Astrocyte (in vitro differentiated cells and primary cell): ENCODE measurements at regions not wholly inside any gene's neighbourhood (a gene's known extent, or its start where the extent isn't known, plus 50 kb on each side); places are given as distances from the start of the nearest gene placed in this dataset.

Experiments used
- DNase-seq: peaks from one replicate; pipeline ENCODE4 v3.0.0-alpha.2; 2010; ENCODE audit warnings: low read depth
- FAIRE-seq: peaks from 2 replicates; lab custom pipeline; 2011; peaks lifted over from hg19 to GRCh38; lab: Jason Lieb, UNC
- H2AFZ ChIP-seq: 2 replicates; pipeline ENCODE4 v1.6.0; 2012; ENCODE audit warnings: low read depth, low read length, inconsistent platforms
- H3K27ac ChIP-seq: 2 replicates; pipeline ENCODE4 v1.5.1; 2011; ENCODE audit warnings: low read depth, low read length, inconsistent platforms
- H3K27me3 ChIP-seq: 2 replicates; pipeline ENCODE4 v1.6.0; 2011; ENCODE audit warnings: low read length, inconsistent platforms; ENCODE audit not compliant: insufficient read depth
- H3K36me3 ChIP-seq: 2 replicates; pipeline ENCODE4 v1.5.1; 2011; ENCODE audit warnings: low read length, inconsistent platforms; ENCODE audit not compliant: insufficient read depth
- H3K4me1 ChIP-seq: 2 replicates; pipeline ENCODE4 v1.5.1; 2011; ENCODE audit warnings: low read length, inconsistent platforms; ENCODE audit not compliant: insufficient read depth
- H3K4me2 ChIP-seq: 2 replicates; pipeline ENCODE4 v1.6.0; 2012; ENCODE audit warnings: low read length, inconsistent platforms
- H3K4me3 ChIP-seq: 2 replicates; pipeline ENCODE4 v1.5.1; 2011; ENCODE audit warnings: low read depth, mild to moderate bottlenecking, low read length, inconsistent platforms; ENCODE audit not compliant: insufficient read depth
- H3K79me2 ChIP-seq: 2 replicates; pipeline ENCODE4 v1.6.0; 2012; ENCODE audit warnings: mild to moderate bottlenecking, low read length, inconsistent platforms; ENCODE audit not compliant: insufficient read depth
- H3K9ac ChIP-seq: 2 replicates; pipeline ENCODE4 v1.6.0; 2012; ENCODE audit warnings: mild to moderate bottlenecking, low read length, inconsistent platforms
- H3K9me3 ChIP-seq: 2 replicates; pipeline ENCODE4 v1.5.1; 2012; ENCODE audit warnings: low read depth, mild to moderate bottlenecking, low read length, inconsistent platforms; ENCODE audit not compliant: insufficient read depth
- H4K20me1 ChIP-seq: 2 replicates; pipeline ENCODE4 v1.6.0; 2012; ENCODE audit warnings: low read length, inconsistent platforms; ENCODE audit not compliant: insufficient read depth
- H3K27ac Mint-ChIP-seq: one replicate; pipeline ENCODE4 v1.8.0; 2021; ENCODE audit warnings: mild to moderate bottlenecking, mixed read lengths; ENCODE audit not compliant: unreplicated experiment
- H3K27me3 Mint-ChIP-seq: one replicate; pipeline ENCODE4 v1.8.0; 2021; ENCODE audit warnings: low read depth, mixed read lengths; ENCODE audit not compliant: unreplicated experiment
- H3K36me3 Mint-ChIP-seq: one replicate; pipeline ENCODE4 v1.8.0; 2021; ENCODE audit warnings: low read depth, mixed read lengths; ENCODE audit not compliant: unreplicated experiment
- H3K4me1 Mint-ChIP-seq: one replicate; pipeline ENCODE4 v1.8.0; 2021; ENCODE audit warnings: low read depth, mixed read lengths; ENCODE audit not compliant: unreplicated experiment
- H3K4me3 Mint-ChIP-seq: one replicate; pipeline ENCODE4 v1.8.0; 2021; ENCODE audit warnings: mild to moderate bottlenecking, moderate library complexity, mixed read lengths; ENCODE audit not compliant: unreplicated experiment
- H3K9me3 Mint-ChIP-seq: one replicate; pipeline ENCODE4 v1.8.0; 2021; ENCODE audit warnings: mild to moderate bottlenecking, mixed read lengths; ENCODE audit not compliant: unreplicated experiment
- EZH2 ChIP-seq: IDR thresholded peaks from 2 replicates; pipeline ENCODE4 v1.6.1; 2012; ENCODE audit warnings: mild to moderate bottlenecking, low read length, inconsistent platforms; ENCODE audit not compliant: insufficient read depth
- TF ChIP-seq, protein P1 (sequence below): IDR thresholded peaks from 2 replicates; pipeline ENCODE4 v1.5.1; 2011; ENCODE audit warnings: low read depth, mild to moderate bottlenecking, inconsistent platforms, low read length, moderate library complexity; ENCODE audit not compliant: insufficient read depth

- H3K27ac ChIP-seq = no peak overlapping the region
- no peak overlapping the region for H2AFZ ChIP-seq
- Mint-ChIP-seq H3K27ac (no peak overlapping the region), H3K4me3 (no peak overlapping the region), H3K9me3 (no peaks in the 10 kb centered on the region), H3K4me1 (peaks cover 7% of the 10 kb centered on the region), H3K36me3 (no peaks in the 10 kb centered on the region), H3K27me3 (no peaks in the 10 kb centered on the region)
- DNase-seq (no peak), FAIRE-seq (no peak)
- no peaks in the 10 kb centered on the region for H4K20me1 ChIP-seq
- H3K4me3 ChIP-seq = no peak overlapping the region
- no peaks in the 10 kb centered on the region for H3K36me3 ChIP-seq
- H3K9me3 ChIP-seq = no peaks in the 10 kb centered on the region
- H3K4me2 ChIP-seq = no peak overlapping the region
- no peak overlapping the region for H3K9ac ChIP-seq
- no peaks in the 10 kb centered on the region for H3K4me1 ChIP-seq
- H3K79me2 ChIP-seq = no peaks in the 10 kb centered on the region
- TF ChIP-seq, protein P1, sequence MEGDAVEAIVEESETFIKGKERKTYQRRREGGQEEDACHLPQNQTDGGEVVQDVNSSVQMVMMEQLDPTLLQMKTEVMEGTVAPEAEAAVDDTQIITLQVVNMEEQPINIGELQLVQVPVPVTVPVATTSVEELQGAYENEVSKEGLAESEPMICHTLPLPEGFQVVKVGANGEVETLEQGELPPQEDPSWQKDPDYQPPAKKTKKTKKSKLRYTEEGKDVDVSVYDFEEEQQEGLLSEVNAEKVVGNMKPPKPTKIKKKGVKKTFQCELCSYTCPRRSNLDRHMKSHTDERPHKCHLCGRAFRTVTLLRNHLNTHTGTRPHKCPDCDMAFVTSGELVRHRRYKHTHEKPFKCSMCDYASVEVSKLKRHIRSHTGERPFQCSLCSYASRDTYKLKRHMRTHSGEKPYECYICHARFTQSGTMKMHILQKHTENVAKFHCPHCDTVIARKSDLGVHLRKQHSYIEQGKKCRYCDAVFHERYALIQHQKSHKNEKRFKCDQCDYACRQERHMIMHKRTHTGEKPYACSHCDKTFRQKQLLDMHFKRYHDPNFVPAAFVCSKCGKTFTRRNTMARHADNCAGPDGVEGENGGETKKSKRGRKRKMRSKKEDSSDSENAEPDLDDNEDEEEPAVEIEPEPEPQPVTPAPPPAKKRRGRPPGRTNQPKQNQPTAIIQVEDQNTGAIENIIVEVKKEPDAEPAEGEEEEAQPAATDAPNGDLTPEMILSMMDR = no peak
- TF ChIP-seq EZH2 = no peak
- H3K27me3 ChIP-seq = no peaks in the 10 kb centered on the region
Observed at GRCh38 chr5:24367216-24367615, 277.6 kb downstream of the CDH10 start.

GRCh38 chr5:24368115-24368514 lies 276.7 kb downstream of the CDH10 start:
- no peak overlapping the region for H3K27ac ChIP-seq
- H3K27ac Mint-ChIP-seq = no peak overlapping the region
- H3K9me3 Mint-ChIP-seq = no peaks in the 10 kb centered on the region
- H3K9me3 ChIP-seq = no peaks in the 10 kb centered on the region
- no peaks in the 10 kb centered on the region for H3K27me3 Mint-ChIP-seq
- DNase-seq = no peak
- no peaks in the 10 kb centered on the region for H3K36me3 Mint-ChIP-seq
- no peak overlapping the region for H3K4me3 Mint-ChIP-seq
- H3K4me3 ChIP-seq = no peak overlapping the region
- TF ChIP-seq EZH2 = no peak
- H3K4me1 Mint-ChIP-seq = peaks cover 7% of the 10 kb centered on the region
- H3K27me3 ChIP-seq = no peaks in the 10 kb centered on the region
- H3K4me1 ChIP-seq = no peaks in the 10 kb centered on the region
- no peaks in the 10 kb centered on the region for H4K20me1 ChIP-seq
- no peak for FAIRE-seq
- H3K36me3 ChIP-seq = no peaks in the 10 kb centered on the region
- no peak overlapping the region for H3K4me2 ChIP-seq
- no peak overlapping the region for H3K9ac ChIP-seq
- no peaks in the 10 kb centered on the region for H3K79me2 ChIP-seq
- H2AFZ ChIP-seq = no peak overlapping the region

DNA sequence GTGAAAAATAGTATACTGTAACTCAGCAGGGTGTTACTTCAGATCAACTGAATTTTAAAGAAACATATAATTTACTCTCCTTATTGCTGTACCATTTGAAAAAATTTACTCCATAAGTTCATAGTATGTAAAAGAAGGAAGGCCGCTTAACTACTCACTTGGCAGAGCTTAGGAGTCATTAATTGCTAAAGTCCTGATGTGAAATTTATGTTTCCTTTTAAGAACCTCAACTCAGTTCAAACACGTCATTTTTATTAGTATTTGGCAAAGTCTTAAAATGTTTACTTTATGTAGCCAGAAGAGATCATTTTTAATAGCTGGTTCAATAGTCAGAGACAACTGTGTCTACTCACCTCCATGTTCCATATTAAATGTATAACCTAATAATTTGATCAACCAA lies 268.6 kb downstream of the CDH10 start:
- Histone ChIP-seq H3K4me2 (no peak overlapping the region), H2AFZ (no peak overlapping the region), H3K27me3 (no peaks in the 10 kb centered on the region), H4K20me1 (no peaks in the 10 kb centered on the region), H3K4me3 (no peak overlapping the region), H3K9me3 (no peaks in the 10 kb centered on the region), H3K36me3 (no peaks in the 10 kb centered on the region), H3K79me2 (no peaks in the 10 kb centered on the region), H3K4me1 (no peaks in the 10 kb centered on the region), H3K27ac (no peak overlapping the region), H3K9ac (no peak overlapping the region)
- Mint-ChIP-seq H3K9me3 (no peaks in the 10 kb centered on the region), H3K4me1 (no peaks in the 10 kb centered on the region), H3K4me3 (no peak overlapping the region), H3K36me3 (no peaks in the 10 kb centered on the region), H3K27me3 (no peaks in the 10 kb centered on the region), H3K27ac (no peak overlapping the region)
- TF ChIP-seq, protein P1 = no peak
- no peak for TF ChIP-seq EZH2
- DNase-seq (no peak), FAIRE-seq (no peak)
